GM19023 (cell line): ENCODE measurements at regions not wholly inside any gene's neighbourhood (a gene's known extent, or its start where the extent isn't known, plus 50 kb on each side); places are given as distances from the start of the nearest gene placed in this dataset.

Experiments
- ATAC-seq: cut with Tn5 transposase; IDR thresholded peaks from one replicate; pipeline ENCODE4 v1.9.1; 2021; ENCODE audit warnings: mild to moderate bottlenecking, moderate library complexity; ENCODE audit not compliant: unreplicated experiment

DNA sequence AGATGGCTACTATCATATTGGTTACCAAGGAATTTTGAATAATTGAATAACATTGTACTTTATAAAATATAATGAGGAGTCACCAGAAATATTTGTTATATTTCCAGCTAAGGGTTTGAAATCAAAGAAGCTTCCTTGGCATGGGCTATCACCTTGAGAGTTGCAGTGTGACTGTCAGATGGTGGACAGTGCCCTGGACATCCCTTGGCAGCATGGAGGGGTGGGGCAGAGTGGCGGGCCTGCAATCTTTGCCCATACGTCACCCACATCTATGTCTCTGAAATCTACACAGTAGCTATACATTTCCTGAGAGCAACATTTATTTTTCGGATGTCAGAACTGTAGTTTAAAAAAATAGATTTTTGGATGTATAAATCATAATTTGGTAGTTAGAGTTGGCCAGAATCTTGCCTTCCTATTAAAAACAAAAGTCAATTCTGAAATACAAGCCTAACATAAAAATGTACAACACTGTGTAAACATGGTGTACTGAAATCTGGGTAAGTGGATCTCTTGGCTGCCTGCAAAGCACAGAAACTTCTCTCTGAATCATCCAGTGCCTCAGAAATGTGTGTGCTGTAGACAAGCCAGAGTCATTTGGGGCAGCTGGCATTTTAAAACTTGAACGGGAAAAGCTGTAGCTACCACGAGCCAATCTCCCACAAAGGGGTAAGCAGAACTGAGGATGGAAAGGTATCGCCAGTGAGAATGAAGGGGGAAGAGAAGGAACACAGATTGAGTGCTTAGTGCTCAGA, 124.2 kb upstream of the ARHGAP28 start:
- ATAC-seq, result no peak

DNA sequence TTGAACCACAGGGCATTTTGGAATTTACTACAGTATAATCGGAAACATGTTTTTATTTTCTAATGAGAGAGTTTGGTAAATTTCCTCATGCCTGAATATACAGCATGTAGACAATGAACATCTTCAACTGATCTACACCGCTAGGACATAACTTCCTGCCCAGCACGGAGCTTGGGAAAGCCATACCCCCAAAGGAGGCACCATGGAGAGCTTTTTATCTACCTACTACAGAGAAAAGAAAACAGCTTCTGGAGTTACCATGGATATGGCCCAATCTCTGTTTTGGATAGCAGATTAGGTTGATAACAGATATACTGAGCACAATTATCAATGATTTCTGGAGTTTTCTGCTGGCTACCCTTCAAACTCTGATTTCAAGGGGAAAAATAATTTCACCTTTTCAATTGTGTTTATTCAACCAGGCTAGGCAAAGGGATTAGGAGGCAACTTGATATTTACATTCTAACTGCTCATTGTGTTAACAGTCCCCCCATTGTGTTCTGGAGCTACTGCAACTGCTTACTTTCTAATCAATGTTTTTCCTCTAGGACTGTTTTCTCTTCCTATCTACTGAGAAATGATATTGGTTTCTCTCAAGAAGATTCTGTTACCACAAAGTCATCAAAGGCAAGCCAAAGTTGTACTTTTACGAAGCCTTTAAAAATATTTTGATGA, 123.0 kb upstream of the ARHGAP28 start:
- no peak for ATAC-seq

DNA sequence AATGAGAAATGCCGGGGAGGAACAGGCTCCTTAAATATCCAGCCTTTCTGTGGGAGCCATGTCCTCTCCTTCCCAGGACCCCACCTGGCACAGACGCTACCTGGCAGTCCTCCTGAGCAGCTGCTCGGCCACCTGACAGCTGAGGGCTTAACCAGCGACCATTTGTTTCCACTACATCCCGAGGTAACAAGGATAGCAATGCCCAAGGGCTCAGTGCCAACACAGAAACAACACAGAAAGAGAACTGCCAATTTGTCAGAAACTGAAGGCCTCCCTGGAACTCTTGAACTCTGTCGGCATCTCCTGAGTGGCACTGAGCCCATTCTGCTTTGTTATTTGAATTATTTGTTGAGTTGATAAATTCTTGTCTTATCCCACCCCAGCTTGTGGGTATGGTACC, 122.2 kb upstream of the ARHGAP28 start:
- ATAC-seq, result no peak

DNA sequence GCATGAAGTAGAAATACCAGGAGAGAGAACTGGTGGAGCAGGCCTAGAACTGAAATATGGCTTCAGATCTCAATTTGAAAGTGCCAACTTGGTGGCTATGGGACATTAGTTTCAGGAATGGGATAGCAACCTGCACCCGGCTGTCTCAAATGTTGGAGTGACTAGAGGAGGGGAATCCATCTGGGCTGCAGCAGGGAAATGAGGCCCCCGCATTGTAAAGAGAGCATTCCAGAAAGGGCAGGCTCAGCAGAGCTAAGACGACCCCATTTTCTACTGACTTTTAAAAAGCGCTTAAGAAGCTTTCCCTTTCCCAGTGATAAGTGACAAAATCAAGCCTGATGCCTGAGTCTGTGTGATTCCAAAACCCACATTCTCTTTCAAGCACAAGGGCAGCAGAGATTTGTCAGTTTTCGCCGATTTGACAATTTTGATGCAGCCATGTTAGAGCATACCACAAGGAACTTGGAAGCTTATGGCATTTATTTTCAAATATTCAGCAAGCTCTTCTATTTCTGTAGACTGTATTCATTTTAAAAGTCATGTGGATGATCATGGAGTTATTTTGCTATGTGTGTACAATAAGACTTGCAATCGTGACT, 119.8 kb upstream of the ARHGAP28 start:
- no peak for ATAC-seq

DNA sequence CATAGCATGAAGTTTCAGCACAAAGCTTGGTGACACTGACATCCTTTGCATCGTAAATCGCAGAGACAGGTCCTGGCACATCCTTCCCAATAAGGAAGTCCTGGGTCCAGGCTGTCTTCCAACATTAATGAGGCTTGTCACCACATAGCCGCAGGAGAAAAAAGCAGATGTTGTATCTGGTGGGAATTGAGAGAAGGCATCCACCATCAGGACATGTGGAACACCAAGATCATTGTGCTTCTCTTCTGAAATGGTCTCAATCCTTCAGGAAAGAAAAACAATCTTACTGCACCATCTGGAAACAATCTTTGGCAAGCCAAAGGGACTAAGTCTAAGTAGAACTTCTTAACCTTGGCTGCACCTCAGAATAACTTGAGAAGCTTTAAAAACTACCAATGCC, 119.0 kb upstream of the ARHGAP28 start:
- ATAC-seq, result no peak

DNA sequence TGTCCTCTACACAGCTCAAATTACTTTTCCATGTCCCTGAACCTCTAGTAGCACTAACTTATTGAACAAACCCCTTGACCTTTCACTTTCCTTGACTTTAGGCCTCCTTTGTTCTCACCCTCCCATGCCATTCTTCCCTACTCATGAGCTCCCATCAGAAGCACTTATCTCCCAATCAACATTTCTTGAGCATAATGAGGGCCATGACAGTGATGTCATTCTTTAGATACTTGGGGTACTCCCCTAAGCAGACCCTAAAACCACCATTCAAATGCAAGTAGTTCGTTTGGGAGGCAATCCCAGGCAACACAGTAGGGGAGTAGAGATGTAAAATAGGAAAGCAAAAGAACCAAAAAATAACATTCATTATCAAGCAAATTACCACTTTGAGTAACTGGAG, 115.9 kb upstream of the ARHGAP28 start:
- no peak for ATAC-seq

DNA sequence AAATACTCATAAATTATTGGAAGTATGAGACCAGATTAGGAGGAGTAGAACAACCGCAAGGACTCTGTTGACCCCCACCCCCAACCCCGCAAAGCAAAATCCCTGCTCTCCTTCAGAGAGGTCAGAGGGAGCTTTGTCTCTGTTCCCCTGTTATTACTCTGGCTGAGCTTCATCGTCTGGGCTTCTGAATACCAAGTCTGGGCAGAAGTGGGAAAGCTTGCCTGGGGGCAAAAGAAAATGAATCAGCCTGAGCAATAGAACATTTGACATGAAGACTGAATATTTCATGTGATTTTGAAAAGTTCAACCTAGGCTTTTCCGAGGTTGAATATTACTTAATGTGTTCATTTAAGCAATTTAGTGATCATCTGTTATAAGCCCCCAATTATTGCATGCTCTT, 114.6 kb upstream of the ARHGAP28 start:
- no peak for ATAC-seq

DNA sequence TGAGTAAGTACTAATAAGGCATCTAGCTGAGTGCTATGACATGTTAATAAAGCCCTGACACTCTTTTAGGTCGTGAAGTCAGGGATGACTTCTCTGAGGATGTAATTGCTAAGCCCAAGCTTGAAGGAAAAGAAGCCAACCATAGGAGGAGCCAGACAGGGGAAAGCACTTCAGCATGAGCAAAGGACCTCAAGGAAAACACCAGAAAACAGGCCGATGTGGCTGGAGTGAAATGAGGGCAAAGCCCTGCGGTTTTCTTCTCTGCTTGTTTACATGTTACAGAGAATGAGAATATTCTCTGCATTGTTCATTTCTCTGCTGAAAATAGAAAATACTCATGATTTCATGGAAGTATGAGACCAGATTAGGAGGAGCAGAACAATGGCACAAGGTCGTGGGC, 112.5 kb upstream of the ARHGAP28 start:
- no peak for ATAC-seq

DNA sequence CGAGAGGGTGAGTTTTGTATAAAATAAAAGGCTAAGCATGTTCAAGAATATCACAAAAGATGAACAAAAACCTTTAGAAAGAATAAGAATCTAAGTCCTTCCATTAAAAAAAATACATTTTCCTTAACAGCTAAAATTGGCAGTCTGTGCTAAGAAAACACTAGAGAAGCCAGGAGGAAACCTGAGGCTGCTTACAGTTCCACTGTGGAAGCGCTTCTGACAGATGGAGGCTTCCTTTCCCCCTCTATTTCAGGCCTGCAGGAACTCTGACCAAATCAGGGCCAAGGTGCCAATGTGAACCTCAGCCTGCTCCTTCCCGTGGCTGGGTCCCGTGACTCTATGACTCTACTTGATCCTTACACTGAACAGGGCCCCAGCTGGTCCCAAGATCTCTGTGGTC, 108.1 kb upstream of the ARHGAP28 start:
- no peak for ATAC-seq

DNA sequence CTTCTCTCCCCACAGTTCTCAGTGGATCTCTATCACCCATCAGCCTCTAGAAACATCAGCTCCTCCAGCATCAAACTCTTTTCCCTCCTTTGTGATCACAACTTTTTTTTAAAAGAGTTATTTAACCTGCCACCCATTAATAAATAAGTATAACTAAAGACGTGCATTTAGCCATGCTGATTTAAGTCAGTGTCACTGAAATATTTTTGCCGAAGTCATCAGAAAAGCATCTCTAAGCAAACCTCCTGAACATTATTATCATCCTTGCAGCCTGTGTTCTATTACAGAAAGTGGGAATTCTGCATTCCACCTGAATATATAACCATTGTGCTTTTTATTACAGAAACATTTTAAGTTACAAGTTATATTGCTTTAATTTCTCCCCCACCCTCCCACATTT, 106.2 kb upstream of the ARHGAP28 start:
- no peak for ATAC-seq

DNA sequence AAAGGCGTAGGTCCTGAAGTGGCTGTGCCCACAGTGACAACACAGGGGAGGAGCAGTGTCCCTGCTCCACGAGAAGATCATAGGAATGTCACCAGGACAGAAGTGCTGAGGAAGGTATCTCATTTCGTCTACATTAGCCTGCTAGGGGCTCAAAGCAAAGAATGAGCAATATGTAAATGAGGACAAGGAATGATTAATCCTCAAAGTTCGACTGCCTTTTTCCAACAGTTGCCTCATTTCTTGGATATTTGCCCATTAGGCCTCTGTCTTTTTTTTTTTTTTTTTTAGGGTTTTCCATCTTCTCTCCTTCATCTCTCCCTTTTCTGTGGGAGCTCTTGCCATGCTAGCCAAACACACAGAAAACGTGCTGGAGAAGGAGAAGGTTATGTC, 105.2 kb upstream of the ARHGAP28 start:
- ATAC-seq, result no peak

DNA sequence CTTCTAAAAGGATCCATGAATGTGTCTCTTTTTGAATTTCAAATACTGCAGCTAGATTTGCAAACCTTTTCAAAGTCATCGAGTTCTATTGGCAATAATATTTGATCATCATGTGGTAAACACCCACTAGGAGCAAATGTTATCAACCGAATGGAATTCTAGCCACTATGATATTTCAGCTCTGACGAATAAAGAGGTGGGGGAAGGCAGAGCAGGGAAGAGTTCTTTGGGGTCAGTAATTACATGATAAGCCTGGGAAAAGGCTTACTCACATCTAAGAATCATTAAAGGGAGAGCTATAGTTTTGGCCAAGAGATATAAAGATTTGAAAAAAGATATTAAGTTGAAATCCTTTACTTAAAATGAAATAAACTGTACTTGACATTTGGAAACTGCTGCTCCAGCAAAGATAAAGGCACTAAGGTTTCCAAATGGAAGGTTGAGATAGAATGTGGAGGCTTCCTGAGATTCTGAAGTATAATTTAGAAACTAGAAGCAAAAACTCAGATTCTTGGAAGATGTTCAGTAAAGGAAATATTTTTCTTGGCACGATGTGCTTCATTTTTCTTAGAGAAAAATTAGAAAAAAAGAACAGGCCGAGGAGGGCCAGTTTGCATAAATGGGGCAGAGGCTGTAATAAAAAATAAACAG, 104.7 kb upstream of the ARHGAP28 start:
- ATAC-seq, result no peak

DNA sequence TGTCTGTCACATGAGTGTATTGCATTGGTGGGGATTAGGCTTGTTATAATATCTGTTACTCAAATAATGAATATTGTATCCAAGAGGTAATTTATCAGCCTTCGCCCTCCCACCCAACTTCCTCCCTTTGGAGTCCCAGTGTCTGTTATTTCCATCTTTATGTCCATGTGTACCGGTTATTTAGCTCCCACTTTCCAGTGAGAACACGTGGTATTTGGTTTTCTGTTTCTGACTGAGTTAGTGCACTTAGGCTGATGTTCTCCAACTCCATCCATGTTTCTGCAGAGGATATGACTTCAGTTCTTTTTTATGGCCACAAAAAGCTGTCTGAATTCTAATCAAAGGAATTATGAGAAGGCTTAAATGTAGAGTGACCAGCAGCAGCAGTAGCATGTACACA, 104.0 kb upstream of the ARHGAP28 start:
- no peak for ATAC-seq

DNA sequence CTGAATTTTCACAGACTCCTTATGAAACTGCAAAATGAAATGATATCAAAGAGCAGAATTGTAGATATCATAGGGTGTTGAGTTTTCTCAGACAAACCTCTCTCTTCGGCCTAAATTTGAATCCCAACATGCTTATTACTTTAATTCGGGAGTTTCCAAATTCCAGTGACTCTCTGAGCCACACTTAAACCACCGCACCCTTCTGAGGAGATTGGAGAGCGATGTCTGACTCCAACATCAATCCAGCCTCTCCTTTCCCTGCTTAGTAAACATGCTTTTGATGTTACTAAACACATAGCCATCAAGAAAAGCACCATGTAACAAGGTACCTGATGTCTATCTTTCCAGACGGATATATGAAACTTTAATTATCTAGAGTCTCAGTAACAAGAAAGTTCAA, 103.1 kb upstream of the ARHGAP28 start:
- no peak for ATAC-seq

DNA sequence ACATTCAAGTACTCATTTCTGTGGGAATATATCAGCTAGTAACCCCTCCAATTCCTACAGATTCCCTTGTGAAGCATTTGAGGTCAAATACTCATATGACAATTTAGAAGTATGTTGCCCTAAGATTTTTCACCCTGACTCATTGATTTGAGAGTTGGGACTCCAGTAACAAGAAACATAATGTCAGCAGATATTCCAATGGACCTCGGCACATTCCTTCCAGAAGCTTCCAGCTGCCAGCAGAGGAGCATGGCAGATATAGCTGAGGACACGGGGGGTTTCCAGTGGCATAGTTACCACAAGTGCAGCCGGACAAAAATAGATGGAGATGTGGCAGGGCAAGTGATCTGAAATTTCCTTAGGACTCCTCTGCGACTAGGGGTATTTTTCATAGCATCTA, 101.9 kb upstream of the ARHGAP28 start:
- ATAC-seq, result no peak

DNA sequence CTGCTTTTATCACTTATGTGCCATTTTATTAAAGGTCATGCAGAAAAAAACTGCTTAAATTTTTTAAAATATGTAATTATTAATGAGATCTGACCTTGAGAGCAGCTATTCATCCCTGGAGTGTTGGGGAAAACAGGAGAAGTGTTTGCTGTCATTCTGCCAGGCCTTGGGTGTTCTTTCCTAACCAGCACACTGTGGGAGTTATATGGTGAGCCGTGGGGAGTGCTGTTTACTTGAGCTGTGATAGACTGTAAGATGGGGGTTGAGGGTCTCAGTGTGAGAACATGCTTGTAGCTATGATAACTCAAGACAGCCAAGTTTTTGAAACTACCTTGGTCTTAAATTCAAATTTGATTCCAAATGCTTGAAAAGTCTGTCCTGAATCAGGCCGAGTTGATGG, 101.3 kb upstream of the ARHGAP28 start:
- no peak for ATAC-seq

DNA sequence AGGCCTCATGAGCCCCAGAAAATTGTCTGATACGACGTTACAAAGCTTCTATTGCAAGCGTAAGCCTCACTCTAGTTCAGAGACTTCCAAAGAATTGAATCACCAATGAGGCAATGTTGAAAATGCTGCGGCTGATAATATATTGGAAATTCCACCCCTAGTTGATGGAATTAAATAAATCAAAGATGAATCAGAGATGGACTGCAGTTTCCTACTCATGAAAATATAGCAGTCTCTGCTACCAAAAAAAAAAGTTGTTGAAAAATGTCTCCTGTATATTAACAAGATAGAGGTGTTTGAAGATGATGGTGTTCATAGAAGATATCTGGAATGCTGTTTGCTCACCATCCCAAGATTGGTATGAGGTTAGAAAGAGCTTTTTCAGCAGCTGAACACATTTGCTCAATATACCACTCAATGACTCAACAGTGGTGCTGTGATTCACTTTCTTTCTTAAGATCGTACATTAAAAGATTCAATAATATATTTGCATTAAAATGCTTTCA, 99.8 kb upstream of the ARHGAP28 start:
- no peak for ATAC-seq

DNA sequence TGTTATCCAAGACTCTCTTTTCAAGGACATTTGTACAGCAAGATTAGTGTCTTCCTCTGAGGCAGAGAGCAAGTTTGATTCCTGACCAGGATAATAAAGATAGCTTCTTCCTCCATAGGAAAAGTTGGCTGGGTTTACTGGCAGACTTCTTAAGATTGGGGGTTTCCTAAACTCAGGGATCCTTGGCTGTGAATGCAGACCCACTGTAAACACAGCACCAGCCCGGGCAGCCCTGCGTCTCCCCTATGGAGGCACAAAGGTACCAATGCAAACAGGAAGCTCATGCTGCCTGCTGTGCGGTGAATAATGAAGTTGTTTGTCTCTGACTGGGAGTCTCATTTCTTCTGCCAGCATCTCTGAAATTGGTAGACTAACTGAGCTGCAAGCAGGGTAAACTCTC, 96.2 kb upstream of the ARHGAP28 start:
- ATAC-seq, result no peak

DNA sequence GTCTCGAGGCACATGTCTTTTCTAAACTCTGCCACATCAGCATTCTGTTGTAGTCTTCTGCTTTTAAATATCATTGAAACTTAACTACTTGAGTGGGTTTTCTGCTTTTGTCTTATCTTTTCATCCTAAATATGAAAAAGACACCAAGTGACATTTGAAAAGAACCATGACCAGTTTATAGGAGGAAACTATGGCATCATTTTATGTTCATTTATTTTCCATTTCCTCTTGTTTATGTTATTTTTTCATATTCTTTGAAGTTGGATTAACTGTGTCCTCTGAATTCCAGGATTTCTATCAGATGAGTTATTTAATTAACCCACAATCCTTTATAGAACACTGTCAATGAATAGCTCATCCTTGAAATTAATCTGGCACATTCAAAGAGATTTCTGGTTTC, 93.4 kb upstream of the ARHGAP28 start:
- ATAC-seq, result no peak

DNA sequence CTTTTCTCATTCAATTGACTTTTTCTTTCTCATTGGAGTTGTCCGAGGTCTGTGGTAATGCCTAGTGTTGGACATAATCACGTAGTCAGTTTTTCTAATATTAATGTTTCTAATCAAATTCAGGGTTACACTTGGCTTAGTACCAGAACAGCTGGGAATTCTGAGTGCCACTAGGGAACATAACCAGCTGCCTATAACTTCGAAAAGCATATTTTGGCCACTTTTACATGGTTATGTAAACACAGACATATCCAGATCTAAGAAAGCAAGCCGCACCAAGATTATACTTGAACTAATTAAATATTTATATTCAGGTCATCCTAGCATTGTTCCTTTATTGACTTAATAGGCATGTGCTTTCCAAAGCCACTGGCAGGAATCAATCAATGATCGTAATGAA, 91.1 kb upstream of the ARHGAP28 start:
- ATAC-seq, result no peak

DNA sequence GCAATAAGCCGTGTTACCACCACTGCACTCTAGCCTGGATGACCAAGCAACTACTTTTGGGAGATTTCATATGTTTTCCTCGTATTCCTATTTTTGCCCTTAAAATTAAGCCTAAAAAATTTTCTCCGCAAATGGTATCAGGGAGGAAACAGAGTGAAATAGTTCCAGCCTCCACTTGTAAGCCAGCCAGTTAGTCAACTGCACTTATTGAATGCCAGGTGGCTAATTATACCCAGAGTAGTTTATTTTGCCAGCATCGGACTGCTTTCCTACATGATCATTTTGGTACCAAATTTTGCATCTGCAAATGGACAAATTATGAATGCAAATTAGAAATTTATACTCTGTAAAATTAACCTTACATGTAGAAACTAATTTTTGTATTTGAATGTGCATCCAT, 90.2 kb upstream of the ARHGAP28 start:
- ATAC-seq, result no peak
